A673 (cell line): ENCODE measurements at regions not wholly inside any gene's neighbourhood (a gene's known extent, or its start where the extent isn't known, plus 50 kb on each side); places are given as distances from the start of the nearest gene placed in this dataset.

Source experiments
- CTCF ChIP-seq: fragments of 300-800, 200-600 bp; sonication (generic); conservative IDR thresholded peaks from 2 replicates; pipeline ENCODE4 v1.5.1; 2017; ENCODE audit warnings: low read depth, mild to moderate bottlenecking, antibody characterized with exemption, low read length, moderate library complexity, mixed read lengths
- EZH2 ChIP-seq: fragments of 200-600 bp; sonication (generic); IDR thresholded peaks from 2 replicates; pipeline ENCODE4 v1.6.1; 2017; ENCODE audit warnings: borderline replicate concordance, low read depth, mild to moderate bottlenecking, mixed read lengths, antibody characterized with exemption, low read length; ENCODE audit not compliant: poor library complexity, severe bottlenecking

DNA sequence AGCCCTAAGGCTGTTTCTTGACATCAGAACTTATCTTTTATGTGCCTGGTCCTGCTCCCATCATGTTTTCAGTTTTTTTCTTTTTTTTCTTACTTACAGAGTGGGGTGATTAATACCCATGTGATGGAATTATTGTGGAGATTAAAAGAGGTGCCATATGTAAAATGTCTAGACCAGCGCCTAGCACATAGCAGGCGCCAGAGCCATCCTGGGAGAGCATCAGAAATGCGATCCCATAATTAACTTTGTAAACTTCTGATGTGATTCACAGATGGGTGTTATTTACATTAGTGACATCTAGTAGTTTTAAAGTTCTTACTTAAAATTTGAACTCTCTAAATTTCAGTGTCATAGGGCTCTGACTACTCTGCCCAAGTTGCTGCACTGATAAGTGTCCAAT is 66.2 kb upstream of the PGRMC2 start:
- TF ChIP-seq EZH2 (no peak), CTCF (no peak)
